ENCODE measurements at regions not wholly inside any gene's neighbourhood (a gene's known extent, or its start where the extent isn't known, plus 50 kb on each side); places are given as distances from the start of the nearest gene placed in this dataset.

GRCh38 chr6:120648713-120649112 lies 685.6 kb downstream of the TBC1D32 start:
- DNase-seq (ENCODE audit: low read depth in 2 of 2, low spot score in 1 of 2) = no peak

- no peak for DNase-seq (ENCODE audit: low read depth in 2 of 2, low spot score in 1 of 2)
Measured at GRCh38 chr6:120646101-120646500, 688.2 kb downstream of the TBC1D32 start.

GRCh38 chr6:120632975-120633374 lies 701.3 kb downstream of the TBC1D32 start:
- DNase-seq (ENCODE audit: low read depth in 2 of 2, low spot score in 1 of 2) = no peak

- DNase-seq (ENCODE audit: low read depth in 2 of 2, low spot score in 1 of 2) = no peak
Measured at GRCh38 chr6:120627612-120628011, 706.7 kb downstream of the TBC1D32 start.

GRCh38 chr6:120622127-120622631 lies 712.1 kb downstream of the TBC1D32 start:
- DNase-seq (ENCODE audit: low read depth in 2 of 2, low spot score in 1 of 2) = no peak

GRCh38 chr6:120620900-120621299 lies 713.4 kb downstream of the TBC1D32 start:
- DNase-seq (ENCODE audit: low read depth in 2 of 2, low spot score in 1 of 2) = no peak

- DNase-seq (ENCODE audit: low read depth in 2 of 2, low spot score in 1 of 2) = no peak
Measured at GRCh38 chr6:120615238-120615637, 719.0 kb downstream of the TBC1D32 start.

- no peak for DNase-seq (ENCODE audit: low read depth in 2 of 2, low spot score in 1 of 2)
Measured at GRCh38 chr6:120614723-120615122, 719.6 kb downstream of the TBC1D32 start.

- DNase-seq (ENCODE audit: low read depth in 2 of 2, low spot score in 1 of 2) = no peak
Measured at GRCh38 chr6:120608826-120609225, 725.5 kb downstream of the TBC1D32 start.

- DNase-seq (ENCODE audit: low read depth in 2 of 2, low spot score in 1 of 2) = no peak
Measured at GRCh38 chr6:120606743-120607142, 727.5 kb downstream of the TBC1D32 start.

GRCh38 chr6:120604510-120604909 lies 729.8 kb downstream of the TBC1D32 start:
- no peak for DNase-seq (ENCODE audit: low read depth in 2 of 2, low spot score in 1 of 2)

GRCh38 chr6:120590611-120591010 lies 743.7 kb downstream of the TBC1D32 start:
- DNase-seq (ENCODE audit: low read depth in 2 of 2, low spot score in 1 of 2) = no peak

GRCh38 chr6:120588424-120588823 lies 745.9 kb downstream of the TBC1D32 start:
- no peak for DNase-seq (ENCODE audit: low read depth in 2 of 2, low spot score in 1 of 2)

GRCh38 chr6:120587381-120587780 lies 746.9 kb downstream of the TBC1D32 start:
- DNase-seq (ENCODE audit: low read depth in 2 of 2, low spot score in 1 of 2) = no peak

GRCh38 chr6:120584111-120584760 lies 750.0 kb downstream of the TBC1D32 start:
- no peak for DNase-seq (ENCODE audit: low read depth in 2 of 2, low spot score in 1 of 2)

- DNase-seq (ENCODE audit: low read depth in 2 of 2, low spot score in 1 of 2) = no peak
Measured at GRCh38 chr6:120576061-120576460, 758.2 kb downstream of the TBC1D32 start.

GRCh38 chr6:120569714-120570113 lies 764.6 kb downstream of the TBC1D32 start:
- DNase-seq (ENCODE audit: low read depth in 2 of 2, low spot score in 1 of 2) = no peak

- DNase-seq (ENCODE audit: low read depth in 2 of 2, low spot score in 1 of 2) = no peak
Measured at GRCh38 chr6:120564779-120565178, 769.5 kb downstream of the TBC1D32 start.

GRCh38 chr6:120558294-120558693 lies 776.0 kb downstream of the TBC1D32 start:
- no peak for DNase-seq (ENCODE audit: low read depth in 2 of 2, low spot score in 1 of 2)

GRCh38 chr6:120557554-120557953 lies 776.7 kb downstream of the TBC1D32 start:
- DNase-seq (ENCODE audit: low read depth in 2 of 2, low spot score in 1 of 2) = no peak

GRCh38 chr6:120556491-120556890 lies 777.8 kb downstream of the TBC1D32 start:
- DNase-seq (ENCODE audit: low read depth in 2 of 2, low spot score in 1 of 2) = no peak

GRCh38 chr6:120553353-120553752 lies 780.9 kb downstream of the TBC1D32 start:
- DNase-seq (ENCODE audit: low read depth in 2 of 2, low spot score in 1 of 2) = no peak

GRCh38 chr6:120545353-120545752 lies 788.9 kb downstream of the TBC1D32 start:
- DNase-seq (ENCODE audit: low read depth in 2 of 2, low spot score in 1 of 2) = no peak
